Dedifferentiated amniotic fluid mesenchymal stem cell (primary cell): ENCODE measurements at regions not wholly inside any gene's neighbourhood (a gene's known extent, or its start where the extent isn't known, plus 50 kb on each side); places are given as distances from the start of the nearest gene placed in this dataset.

ENCODE experiments used
- DNase-seq: peaks from one replicate; pipeline ENCODE4 v3.0.0-alpha.2; 2016; ENCODE audit errors: extremely low spot score

GRCh38 chr5:62985749-62986148, 407.1 kb downstream of the LRRC70 start:
- no peak for DNase-seq

- no peak for DNase-seq
Observed at GRCh38 chr5:62982348-62982747, 403.7 kb downstream of the LRRC70 start.

- DNase-seq: no peak
Observed at GRCh38 chr5:62980884-62981283, 402.3 kb downstream of the LRRC70 start.

GRCh38 chr5:62979472-62979871, 400.9 kb downstream of the LRRC70 start:
- DNase-seq: no peak

GRCh38 chr5:62977661-62978060, 399.0 kb downstream of the LRRC70 start:
- DNase-seq: no peak

- no peak for DNase-seq
Observed at GRCh38 chr5:62974623-62975022, 396.0 kb downstream of the LRRC70 start.

- DNase-seq: no peak
Observed at GRCh38 chr5:62969409-62970120, 390.9 kb downstream of the LRRC70 start.

GRCh38 chr5:62964428-62964827, 385.8 kb downstream of the LRRC70 start:
- DNase-seq: no peak

GRCh38 chr5:62960781-62961180, 382.2 kb downstream of the LRRC70 start:
- DNase-seq: no peak

- DNase-seq: no peak
Observed at GRCh38 chr5:62956597-62956996, 378.0 kb downstream of the LRRC70 start.

- no peak for DNase-seq
Observed at GRCh38 chr5:62954578-62954977, 376.0 kb downstream of the LRRC70 start.

GRCh38 chr5:62948301-62948700, 369.7 kb downstream of the LRRC70 start:
- DNase-seq: no peak

GRCh38 chr5:62942384-62942783, 363.8 kb downstream of the LRRC70 start:
- no peak for DNase-seq

- DNase-seq: no peak
Observed at GRCh38 chr5:62938927-62939326, 360.3 kb downstream of the LRRC70 start.

GRCh38 chr5:62937661-62938558, 359.3 kb downstream of the LRRC70 start:
- DNase-seq: no peak

GRCh38 chr5:62935660-62936059, 357.0 kb downstream of the LRRC70 start:
- no peak for DNase-seq

- DNase-seq: no peak
Observed at GRCh38 chr5:62934319-62934718, 355.7 kb downstream of the LRRC70 start.

GRCh38 chr5:62933261-62933660, 354.6 kb downstream of the LRRC70 start:
- DNase-seq: no peak

- no peak for DNase-seq
Observed at GRCh38 chr5:62931153-62931950, 352.7 kb downstream of the LRRC70 start.

- no peak for DNase-seq
Observed at GRCh38 chr5:62922191-62922590, 343.6 kb downstream of the LRRC70 start.

GRCh38 chr5:62920856-62921255, 342.2 kb downstream of the LRRC70 start:
- no peak for DNase-seq

- no peak for DNase-seq
Observed at GRCh38 chr5:62909326-62909725, 330.7 kb downstream of the LRRC70 start.
